ENCODE measurements at regions not wholly inside any gene's neighbourhood (a gene's known extent, or its start where the extent isn't known, plus 50 kb on each side); places are given as distances from the start of the nearest gene placed in this dataset.

DNA sequence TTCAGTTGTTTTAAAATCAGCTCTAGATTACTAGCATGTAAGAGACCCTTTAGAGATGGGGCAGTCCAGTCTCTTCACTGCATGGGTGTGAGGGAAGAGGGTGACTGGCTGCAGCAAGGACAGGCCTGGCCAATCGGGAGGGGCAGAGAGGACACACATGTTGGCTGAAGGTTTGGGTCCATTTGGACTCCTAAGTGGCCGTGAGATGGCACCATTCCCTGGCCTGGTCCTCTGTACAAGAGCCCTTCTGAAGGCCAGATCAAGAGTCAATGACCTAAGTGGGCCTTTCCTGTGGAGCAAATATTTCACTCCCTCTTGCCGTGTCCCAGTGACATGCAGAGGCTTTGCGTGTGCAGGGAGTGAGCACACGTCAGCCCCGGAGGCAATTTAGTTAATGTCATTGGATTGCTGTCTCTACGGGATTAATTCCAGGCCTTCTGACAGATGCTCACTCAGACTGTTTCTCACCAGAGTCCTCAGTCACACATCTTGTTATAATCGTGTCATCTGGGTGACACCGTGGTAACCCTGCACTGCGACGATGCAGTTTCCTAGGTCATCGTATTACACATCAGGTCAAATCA is 613.0 kb downstream of the NPHP4 start:
- no peak for DNase-seq (ENCODE audit: low read depth)

DNA sequence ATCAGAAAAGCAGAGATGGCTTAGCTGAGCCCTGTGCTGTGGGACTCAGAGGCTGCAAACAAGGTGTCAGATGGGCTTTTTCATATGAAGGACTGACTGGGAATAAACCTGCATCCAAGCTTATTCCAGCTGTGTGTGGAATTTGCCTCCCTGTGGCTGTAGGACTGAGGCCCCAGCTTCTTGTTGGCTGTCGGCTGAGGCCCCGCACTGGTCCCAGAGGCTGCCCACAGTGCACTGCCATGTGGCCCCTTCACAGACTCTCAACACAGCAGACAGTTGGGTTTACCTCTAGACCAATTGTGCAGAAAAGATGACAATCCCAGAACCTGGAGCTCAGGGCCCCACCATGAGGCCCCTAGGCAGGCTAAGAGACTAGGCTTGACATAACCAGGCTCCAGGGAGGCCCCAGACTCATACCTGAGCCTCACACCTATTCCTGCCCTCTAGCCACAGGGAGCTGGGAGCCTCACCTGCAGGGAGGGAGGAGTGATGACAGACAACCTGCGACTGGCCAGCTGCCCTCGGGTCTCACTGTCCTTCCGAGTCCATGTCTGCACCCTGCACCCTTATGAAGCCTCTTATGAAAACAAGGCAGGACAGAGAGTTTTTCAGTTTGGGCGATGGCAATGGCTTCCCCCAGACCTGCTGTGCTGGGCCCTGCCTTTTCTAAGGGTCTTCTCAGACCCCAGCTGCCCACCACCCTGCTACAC is 615.5 kb downstream of the NPHP4 start:
- DNase-seq (ENCODE audit: low read depth): no peak

DNA sequence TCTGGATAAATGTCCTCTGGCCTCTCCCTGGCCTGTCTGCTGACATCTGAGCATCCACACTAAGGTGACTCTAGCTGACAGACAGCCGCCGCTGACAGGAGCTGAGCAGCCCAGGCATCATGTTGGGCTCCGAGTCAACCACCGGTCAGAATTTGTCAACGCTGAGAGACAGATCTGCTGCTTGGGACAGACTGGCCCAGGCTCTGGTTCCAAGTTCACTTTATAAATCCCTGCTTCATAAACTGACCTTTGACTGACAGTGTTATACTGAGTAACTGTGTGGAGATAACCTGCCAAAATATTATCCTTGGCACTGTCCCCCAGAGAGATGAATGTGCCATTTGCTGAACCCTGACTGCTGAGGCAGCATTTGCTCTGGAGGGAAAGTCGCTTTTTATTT is 616.7 kb downstream of the NPHP4 start:
- DNase-seq (ENCODE audit: low read depth): no peak

DNA sequence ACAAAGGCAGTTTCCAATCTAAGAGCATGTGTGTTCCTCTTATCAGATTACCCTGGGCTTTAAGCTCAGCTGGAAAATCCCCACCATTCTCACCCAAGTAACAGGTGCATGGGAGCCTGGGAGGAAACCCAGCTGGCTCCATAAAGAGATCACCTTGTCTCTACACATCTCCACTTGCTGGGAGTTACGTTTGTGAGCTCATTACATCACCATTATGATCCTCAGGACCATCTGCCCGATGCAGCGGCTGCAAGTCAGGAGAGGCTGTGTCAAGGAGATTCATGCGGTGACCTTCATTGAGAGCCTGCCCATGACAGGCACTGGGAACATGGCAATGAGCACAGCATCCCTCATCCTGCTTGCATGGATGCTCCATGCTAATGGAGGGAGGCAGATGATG is 618.0 kb downstream of the NPHP4 start:
- no peak for DNase-seq (ENCODE audit: low read depth)

DNA sequence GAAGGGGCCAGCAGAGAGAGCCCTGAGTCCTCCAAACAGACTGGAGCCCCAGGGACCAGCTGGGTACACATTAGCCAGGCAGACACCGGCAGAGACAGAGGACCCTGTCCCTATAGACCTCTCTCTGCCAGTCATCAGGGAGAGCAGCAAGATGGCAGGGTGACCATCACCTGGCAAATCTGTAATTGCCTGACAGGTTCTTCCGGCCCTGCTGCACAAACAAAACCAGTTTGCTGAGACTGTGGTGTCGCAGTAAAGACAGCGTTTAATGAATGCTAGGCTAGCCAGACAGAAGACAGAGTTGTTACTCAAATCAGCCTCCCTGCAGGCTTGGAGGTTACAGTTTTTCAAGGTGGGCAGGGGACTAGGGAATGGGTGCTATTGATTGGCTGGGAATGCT is 618.9 kb downstream of the NPHP4 start:
- no peak for DNase-seq (ENCODE audit: low read depth)

DNA sequence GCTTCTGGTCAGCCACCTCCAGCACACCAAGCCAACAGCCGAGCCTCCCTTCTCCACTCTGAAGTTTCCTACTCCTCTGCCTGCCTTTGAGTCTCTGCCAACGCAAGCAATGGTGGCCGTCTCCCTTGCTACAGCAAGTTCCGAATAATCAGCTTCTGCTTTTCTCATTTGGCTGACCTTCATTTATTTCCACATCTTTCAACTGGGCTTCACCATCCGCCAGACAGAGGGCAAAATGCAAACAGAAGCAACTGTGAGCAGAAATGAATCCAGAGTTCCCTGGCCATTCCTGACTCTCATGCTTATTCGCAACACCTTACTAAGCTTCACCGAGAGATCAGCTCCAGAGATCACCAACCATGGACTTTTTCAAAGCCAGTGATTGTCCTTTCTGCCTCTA is 621.0 kb downstream of the NPHP4 start:
- no peak for DNase-seq (ENCODE audit: low read depth)

DNA sequence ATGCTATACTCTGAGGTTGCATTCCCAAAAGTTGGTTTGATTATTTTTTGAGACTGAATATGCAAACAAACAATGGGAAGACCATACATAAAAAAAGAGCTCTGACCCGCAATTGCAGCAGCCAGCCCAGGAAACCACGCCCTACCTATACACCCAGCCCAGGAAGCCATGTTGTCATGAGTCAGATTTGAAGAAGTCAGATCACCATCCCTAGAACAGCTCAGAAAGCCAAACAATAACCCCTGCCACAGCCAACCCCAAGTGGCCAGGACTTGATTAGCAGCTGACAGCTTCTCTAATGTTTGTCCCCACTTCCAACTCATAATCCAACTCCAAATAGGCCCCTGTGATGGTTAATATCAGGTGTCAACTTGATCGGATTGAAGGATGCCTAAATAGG is 621.9 kb downstream of the NPHP4 start:
- DNase-seq (ENCODE audit: low read depth): no peak

DNA sequence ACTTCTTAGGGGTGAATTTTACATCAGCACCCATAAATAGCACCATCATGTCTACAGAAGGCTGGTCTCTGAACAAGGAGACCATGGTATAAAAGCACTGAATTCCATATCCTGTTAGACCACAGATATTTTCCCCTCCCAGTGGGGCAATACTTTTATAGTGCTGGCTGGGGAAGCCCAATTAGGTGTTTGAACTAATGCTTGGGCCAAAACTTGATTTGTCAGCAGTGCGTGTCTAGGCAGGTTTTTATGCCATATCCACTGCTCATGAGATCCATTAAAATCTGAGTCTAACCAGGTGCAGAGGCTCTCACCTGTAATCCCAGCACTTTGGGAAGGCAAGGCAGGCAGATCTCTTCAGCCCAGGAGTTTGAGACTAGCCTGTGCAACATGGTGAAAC is 623.0 kb downstream of the NPHP4 start:
- no peak for DNase-seq (ENCODE audit: low read depth)

DNA sequence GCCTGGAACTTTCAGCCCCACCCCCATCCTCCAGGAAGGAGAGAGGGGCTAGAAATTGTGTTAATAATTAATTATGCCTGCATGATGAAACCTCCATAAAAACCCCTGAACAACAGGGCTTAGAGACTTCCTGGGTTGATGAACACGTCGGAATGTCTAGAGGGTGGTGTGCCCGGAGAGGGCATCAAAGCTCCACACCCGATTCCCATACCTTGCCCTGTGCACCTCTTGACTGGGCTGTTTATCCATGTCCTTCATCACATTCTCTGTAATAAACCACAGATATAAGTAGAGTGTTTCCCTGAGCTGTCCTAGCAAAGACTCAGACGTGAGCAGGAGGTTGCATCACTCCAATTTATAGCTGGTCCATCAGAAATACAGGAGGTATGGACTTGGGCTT is 624.0 kb downstream of the NPHP4 start:
- DNase-seq (ENCODE audit: low read depth): no peak

DNA sequence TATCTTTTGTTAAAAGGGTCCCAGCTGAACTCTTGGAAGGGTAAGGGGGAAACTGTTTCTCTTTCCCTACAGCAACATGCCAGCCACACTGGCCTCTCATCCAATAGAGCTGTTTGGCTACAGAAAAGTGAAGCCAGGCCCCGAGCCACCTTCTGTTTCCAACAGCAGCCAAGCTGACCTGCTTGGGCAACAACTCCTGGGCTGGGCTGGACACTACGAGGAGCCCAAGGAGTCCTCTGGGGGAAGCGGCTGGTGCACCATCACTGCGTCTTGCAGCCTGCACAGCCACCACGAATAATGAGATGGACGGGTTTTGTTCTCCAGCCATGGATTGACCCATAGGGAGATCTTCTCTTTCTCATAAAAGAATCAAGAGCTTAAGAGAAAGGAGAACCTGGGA is 624.9 kb downstream of the NPHP4 start:
- no peak for DNase-seq (ENCODE audit: low read depth)

DNA sequence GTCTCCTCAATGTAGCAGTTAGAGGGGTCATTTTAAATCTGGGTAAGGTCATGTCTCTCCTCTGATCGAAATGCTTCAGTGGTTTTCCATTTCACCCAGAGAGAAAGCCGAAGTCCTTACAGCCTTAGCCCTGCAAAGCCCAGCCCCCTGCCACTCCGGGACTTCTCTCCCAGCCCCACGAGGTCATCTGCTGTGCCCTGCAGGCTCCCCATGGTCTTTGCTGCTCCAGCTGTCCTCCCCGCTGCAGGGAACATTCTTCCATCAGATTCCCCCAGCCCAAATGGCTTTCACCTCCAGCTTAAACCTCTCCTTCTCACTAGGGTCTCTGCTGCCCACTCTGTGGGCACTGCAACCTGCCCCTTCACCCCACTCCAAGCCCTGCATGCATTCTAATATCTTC is 626.5 kb downstream of the NPHP4 start:
- DNase-seq (ENCODE audit: low read depth): no peak

DNA sequence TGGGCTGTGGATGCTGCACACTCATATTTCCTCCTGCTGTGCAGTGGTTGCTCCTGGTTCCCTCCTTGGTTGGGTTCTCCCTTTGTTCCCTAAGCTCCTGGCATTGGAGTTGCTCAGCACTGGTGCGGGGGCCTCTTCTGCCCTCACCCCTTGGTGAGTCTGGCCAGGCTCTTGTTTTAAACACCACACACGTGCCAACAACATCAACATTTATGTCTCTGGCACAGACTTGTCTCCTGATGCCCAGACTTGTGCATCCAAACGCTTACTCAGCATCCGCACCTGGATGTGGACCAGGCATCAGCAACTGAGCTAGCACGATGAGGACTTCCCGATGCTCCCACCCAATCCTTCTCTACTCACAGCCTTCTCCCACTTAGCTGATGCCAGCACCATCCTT is 627.6 kb downstream of the NPHP4 start:
- no peak for DNase-seq (ENCODE audit: low read depth)

DNA sequence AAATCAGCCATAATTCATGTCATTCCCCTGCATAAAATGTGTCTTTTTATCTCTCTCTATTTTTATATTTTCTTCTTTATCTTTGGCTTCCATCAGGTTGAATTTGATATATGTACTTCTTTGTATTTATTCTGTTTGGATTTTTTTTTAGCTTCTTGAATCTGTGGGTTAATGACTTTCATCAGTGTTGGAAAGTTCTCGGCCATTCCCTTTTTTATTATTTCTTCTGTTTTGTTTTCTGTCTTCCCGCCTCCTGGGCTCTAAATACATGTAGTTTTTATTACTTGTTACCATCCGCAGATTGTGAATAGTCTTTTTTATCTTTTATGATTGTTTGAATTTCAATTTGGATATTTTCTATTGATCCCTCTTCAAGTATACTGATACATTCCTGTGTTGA is 637.5 kb downstream of the NPHP4 start:
- no peak for DNase-seq (ENCODE audit: low read depth)

DNA sequence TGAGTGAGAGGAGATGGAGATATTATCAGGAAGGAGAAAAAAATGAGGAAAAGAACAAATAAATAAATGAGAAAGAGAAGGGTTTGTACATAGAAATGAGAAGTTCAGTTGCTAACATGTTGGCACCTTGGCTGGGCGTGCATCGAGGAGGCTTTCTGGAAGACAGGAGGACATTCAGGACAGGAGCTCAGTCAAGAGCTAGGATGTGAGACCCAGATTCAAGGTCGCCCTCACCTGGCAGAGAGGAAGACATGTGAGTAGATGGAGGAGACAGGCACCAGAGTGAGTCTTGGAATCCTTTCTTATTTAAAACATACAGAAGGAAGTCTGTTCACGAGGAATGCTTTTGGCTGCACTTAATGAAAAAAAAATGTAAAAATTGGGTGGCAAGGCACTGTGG is 640.9 kb downstream of the NPHP4 start:
- no peak for DNase-seq (ENCODE audit: low read depth)

DNA sequence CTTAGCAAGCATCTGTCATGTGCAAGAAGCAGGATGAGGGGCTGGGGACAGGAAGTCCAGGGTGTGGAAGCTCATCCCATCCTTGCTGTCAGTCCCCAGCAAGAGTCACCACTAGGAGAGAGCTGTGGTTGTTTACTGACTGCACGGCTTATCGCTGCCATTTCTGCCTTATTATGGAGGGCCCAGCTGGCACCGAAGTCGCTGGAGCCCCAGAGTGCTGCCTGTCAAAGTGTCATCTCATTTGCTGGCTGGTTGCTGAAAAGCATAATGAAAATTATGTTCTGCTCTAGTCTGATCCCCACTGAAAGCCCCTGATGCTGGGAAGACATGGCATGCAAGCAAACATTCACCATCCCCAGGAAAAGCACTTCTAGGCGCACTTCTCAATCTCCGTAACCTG is 642.7 kb downstream of the NPHP4 start:
- no peak for DNase-seq (ENCODE audit: low read depth)

DNA sequence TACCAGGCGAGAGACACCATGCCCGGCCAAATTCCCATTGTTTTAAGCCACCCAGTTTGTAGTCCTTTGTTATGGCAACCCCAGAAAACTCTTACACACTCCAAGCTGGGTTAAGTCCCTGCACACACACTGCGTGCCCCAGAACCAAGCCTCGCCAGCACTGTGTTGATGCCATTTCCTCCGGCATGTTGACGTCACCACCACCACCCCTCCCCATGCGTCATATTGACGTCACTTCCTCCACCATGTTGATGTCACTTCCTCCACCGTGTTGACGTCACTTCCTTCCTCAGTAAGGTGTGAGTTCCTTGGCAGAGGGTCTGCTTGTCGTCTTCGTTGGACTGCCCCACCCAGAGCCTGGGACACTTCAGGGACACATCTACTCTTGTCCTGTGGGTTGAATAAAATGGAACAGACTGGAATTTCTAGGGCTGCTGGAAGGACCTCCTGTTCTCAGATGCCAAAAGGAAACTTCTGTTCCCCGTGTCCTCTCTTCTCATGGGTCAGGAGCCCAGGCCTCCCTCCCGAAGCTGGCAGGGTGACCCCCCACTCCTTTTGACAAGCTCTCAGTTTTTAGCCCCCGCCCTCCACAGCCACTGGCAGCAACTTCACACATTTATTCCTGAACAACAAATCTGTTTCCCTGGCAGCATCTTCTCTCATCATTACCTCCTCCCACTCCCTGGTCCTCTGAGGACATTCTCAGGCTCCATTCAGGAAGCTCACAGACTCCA is 643.3 kb downstream of the NPHP4 start:
- DNase-seq (ENCODE audit: low read depth): no peak

DNA sequence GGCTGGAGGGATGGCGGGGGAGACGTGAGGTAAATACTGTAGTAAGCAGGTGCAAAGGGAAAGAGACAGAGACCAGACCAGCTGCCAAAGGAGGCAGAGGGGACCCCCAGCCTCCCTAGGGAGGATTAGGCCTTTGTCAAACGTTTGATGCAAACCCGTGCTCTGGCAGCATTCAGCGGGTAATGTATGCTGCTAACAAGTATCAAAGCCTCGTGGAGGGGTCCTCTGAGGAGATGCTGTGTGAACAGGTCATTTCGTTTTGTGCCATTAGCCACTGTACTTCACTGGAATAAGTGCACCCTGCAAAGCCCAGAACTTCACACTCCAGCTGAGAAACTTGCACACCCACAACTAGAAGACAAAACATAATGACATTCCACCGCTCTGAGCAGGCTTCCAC is 644.5 kb downstream of the NPHP4 start:
- no peak for DNase-seq (ENCODE audit: low read depth)

DNA sequence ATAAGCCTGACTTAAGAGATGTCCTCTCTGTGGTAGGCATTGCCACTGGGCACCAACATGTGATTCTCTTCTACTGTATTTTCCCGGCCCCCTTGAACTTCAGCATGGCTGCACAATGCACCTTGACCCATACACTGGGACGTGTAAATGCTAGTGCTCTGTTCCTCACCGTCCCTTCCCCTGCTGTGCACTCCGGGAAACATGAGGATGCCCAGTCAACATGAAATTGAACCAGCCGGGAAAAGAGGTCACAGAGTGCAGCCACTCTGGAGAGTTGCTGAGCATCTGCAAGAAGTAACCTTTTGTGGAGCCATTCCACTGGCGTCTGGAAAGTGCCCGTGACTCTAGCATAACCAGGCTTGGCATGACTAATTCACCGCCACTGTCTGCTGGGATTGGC is 646.7 kb downstream of the NPHP4 start:
- DNase-seq (ENCODE audit: low read depth): no peak

DNA sequence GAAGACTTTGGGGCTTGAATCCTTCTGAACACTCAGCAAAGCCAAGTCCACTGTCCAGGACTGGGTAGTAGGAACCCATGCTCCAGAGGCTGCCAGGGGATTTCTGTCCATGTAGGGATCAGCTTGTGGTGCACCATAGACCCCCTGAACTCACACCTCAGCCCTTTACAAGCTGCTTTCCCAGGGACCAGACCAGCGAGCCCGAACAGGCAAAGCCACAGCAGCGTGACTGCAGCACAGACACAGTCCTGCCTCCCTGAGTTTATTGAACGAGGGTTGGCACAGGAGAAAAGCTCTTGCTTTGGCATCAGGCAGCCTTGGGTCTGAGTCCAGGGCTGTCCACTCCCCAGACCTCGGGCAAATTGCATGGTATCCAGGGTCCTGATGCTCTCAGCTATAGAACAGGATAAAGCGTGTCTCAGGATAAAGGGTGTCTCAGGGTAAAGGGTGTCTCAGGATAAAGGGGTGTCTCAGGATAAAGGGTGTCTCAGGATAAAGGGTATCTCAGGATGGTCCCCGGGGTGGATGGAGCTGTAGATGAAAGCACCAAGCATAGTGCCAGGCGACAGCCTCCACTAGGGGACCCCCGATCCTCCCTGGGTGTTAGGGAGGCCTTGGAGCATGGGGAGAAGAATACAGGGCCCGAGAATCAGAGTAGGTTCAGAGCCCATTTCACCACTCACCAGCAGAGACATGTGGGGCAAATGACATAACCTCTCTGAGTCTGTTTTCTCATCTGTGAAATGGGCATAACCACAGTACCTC is 648.8 kb downstream of the NPHP4 start:
- DNase-seq (ENCODE audit: low read depth): no peak

DNA sequence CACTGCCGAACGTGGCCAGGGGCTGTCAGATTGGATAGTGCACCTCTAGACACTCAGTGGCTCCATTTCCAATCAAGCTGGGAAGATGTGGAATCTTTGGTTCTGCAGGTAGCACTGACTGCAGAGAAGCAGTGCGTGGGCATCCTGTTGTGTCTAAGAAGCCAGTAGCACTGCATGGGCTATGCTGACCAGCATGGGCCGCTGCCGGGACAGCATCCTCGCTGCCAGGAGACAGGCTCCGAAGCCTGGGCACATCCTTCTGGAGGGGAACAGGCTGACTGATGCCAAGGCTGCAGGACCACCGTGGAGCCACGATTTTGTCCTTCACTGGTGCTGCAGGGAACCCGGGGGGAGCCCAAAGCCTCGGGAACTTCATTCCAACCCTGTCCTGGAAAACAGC is 649.4 kb downstream of the NPHP4 start:
- no peak for DNase-seq (ENCODE audit: low read depth)

DNA sequence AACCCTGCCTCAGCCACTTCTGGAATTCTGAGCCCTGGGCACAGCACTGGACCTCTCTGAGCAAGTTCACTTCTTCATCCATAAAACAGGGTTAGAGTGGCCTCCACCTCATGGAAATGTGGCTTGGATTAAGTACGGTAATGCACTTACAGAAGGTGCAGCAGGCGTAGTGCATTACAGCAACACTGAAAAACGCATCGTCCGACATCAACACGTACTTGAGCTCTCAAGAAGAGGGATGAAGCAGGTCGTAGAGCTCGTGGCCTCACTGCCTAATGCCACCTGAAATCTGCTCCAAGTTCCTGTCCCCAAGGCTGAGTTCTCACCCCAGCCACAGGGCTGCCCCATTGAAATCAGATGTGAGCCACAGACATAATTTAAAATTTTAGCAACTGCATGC is 650.1 kb downstream of the NPHP4 start:
- no peak for DNase-seq (ENCODE audit: low read depth)

DNA sequence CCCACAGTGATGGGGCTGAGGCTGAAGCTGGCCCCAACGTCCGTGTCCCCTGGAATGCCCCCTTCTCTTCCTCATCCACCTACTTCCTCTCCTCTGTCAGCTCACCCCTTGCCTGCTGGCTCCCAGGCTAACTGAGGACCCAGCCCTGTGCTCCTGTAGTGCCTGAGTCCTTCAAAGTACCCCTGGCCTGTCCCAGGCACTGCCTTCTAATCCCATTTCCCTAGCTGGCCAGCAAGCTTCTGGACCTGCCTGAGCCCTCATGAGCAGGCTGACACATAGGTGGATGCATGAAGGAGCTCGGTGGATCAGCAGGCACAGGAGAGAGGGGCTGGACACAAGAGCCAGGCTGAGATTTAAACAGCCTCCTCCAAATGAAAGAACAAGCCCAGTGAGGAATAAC is 650.8 kb downstream of the NPHP4 start:
- DNase-seq (ENCODE audit: low read depth): no peak

DNA sequence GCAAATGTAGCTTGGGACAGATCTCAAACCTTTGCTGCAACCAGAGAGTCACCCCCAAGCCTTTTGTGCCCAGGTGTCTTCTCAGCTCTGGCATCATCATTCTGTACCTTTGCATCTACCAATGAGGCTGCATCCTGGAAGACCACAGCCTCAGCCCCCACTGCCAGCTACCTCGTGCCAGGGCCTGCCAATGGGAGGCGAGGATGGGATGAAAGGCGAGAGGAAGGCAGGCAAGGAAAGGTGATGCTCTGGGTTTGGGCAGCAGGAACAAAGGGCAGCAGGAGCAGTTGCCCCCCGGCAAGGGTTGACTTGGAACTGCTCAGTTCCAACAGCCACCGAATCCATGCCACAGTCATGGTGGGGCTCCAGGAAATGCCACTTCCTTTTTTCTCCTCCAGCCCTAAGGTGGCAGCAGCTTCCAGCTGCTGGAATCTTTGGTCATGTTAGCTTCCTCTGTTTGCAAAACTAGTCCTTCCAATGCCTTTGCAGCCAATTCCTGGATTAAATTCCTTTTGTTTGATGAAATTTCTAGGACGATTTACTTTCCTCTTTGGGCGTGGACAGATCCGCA is 651.6 kb downstream of the NPHP4 start:
- DNase-seq (ENCODE audit: low read depth): no peak

Data from GM04504 (cell line).